HCT116 (cell line): ENCODE measurements at regions not wholly inside any gene's neighbourhood (a gene's known extent, or its start where the extent isn't known, plus 50 kb on each side); places are given as distances from the start of the nearest gene placed in this dataset.

Experiments
- ATAC-seq: fragments of 200-7000 bp; cut with Tn5 transposase; 2 replicates; pipeline ENCODE4 v1.9.1; 2020; ENCODE audit warnings: mild to moderate bottlenecking, moderate library complexity
- BruUV-seq: library from RNA; stranded (reverse); fragments of 400-500 nt; replicated peaks from 2 replicates; lab custom pipeline; 2021; lab: Mats Ljungman, UMichigan
- CTCF ChIA-PET: fragments of 300-600 bp; sonication (Branson Sonifier 250); formaldehyde crosslinking; loops from one replicate; lab custom pipeline; 2021; ENCODE audit warnings: antibody characterized with exemption; lab: Charles Lee
- POLR2A ChIA-PET: fragments of 300-600, 350-600 bp; sonication (Branson Sonifier 250); formaldehyde crosslinking; loops from one replicate; lab custom pipeline; 2021; ENCODE audit warnings: antibody characterized with exemption; lab: Charles Lee
- RAD21 ChIA-PET, 2 experiments: fragments of 300-600 bp; sonication (Branson Sonifier 250); formaldehyde crosslinking; loops; one replicate each; lab custom pipeline; 2023; ENCODE audit warnings: low total read pairs in 2 of 2; ENCODE audit not compliant: uncharacterized antibody in 2 of 2, unreplicated experiment in 2 of 2, low non-redundant PET in 1 of 2; lab: Charles Lee
- DNase-seq: peaks from one replicate; pipeline ENCODE4 v3.0.0-alpha.2; 2010; ENCODE audit warnings: low read depth, low spot score
- H2AFZ ChIP-seq: fragments of 200-600 bp; shearing (Covaris generic), sonication (generic); 2 replicates; pipeline ENCODE4 v1.6.1; 2017; ENCODE audit warnings: low read depth, mixed run types, mixed read lengths, antibody characterized with exemption, low read length; ENCODE audit not compliant: poor library complexity, severe bottlenecking
- H3K27ac ChIP-seq: 2 replicates; pipeline ENCODE4 v1.5.1; 2012; ENCODE audit warnings: low read depth, low read length
- H3K27me3 ChIP-seq: fragments of 200-600 bp; sonication (generic); 2 replicates; pipeline ENCODE4 v1.6.1; 2016; ENCODE audit warnings: mixed run types, low read length, mixed read lengths; ENCODE audit not compliant: insufficient read depth
- H3K36me3 ChIP-seq, 2 experiments: fragments of 200-500 bp in 1 of 2; fragments of 200-600 bp in 1 of 2; sonication (Bioruptor generic) in 1 of 2; sonication (generic) in 1 of 2; 2 replicates each; pipeline versions ENCODE4 v1.5.1 to v1.6.1; 2014 to 2016; ENCODE audit warnings: low read length in 2 of 2, inconsistent platforms in 1 of 2, mixed read lengths in 1 of 2, mixed run types in 1 of 2; ENCODE audit not compliant: insufficient read depth in 2 of 2, control insufficient read depth in 1 of 2
- H3K4me1 ChIP-seq, 2 experiments: fragments of 200-600 bp in 1 of 2; sonication (generic) in 1 of 2; 2 replicates each; pipeline versions ENCODE4 v1.5.1 to v1.6.1; 2012 to 2017; ENCODE audit warnings: low read length in 2 of 2, inconsistent platforms in 1 of 2, mild to moderate bottlenecking in 1 of 2, mixed read lengths in 1 of 2, mixed run types in 1 of 2, moderate library complexity in 1 of 2; ENCODE audit not compliant: insufficient read depth in 2 of 2, control insufficient read depth in 1 of 2
- H3K4me2 ChIP-seq: fragments of 200-600 bp; sonication (generic); 2 replicates; pipeline ENCODE4 v1.6.1; 2017; ENCODE audit warnings: mixed run types, low read length, mixed read lengths
- H3K4me3 ChIP-seq, 2 experiments: fragments of 200-600 bp in 1 of 2; sonication (generic) in 1 of 2; replicated peaks in 1 of 2; 2 replicates each; pipeline ENCODE4 v1.5.1; 2011 to 2016; ENCODE audit warnings: low read length in 2 of 2, control low read depth in 1 of 2, low read depth in 1 of 2, mild to moderate bottlenecking in 1 of 2, mixed read lengths in 1 of 2, mixed run types in 1 of 2
- H3K79me2 ChIP-seq: fragments of 200-600 bp; sonication (generic); 2 replicates; pipeline ENCODE4 v1.6.1; 2017; ENCODE audit warnings: mild to moderate bottlenecking, mixed run types, low read length, moderate library complexity, mixed read lengths; ENCODE audit not compliant: insufficient read depth
- H3K9ac ChIP-seq: fragments of 200-600 bp; sonication (generic); 2 replicates; pipeline ENCODE4 v1.6.1; 2016; ENCODE audit warnings: low read length, mixed read lengths
- H3K9me2 ChIP-seq: fragments of 200-600 bp; sonication (generic), shearing (Covaris generic); 2 replicates; pipeline ENCODE4 v1.6.1; 2017; ENCODE audit warnings: mixed run types, mild to moderate bottlenecking, moderate library complexity; ENCODE audit not compliant: insufficient read depth
- H3K9me3 ChIP-seq, 2 experiments: fragments of 200-500 bp in 1 of 2; fragments of 200-600 bp in 1 of 2; sonication (Bioruptor generic) in 1 of 2; sonication (generic) in 1 of 2; 2 replicates each; pipeline ENCODE4 v1.6.1; 2014 to 2017; ENCODE audit warnings: low read length in 2 of 2, mixed read lengths in 2 of 2, inconsistent platforms in 1 of 2, low read depth in 1 of 2, mild to moderate bottlenecking in 1 of 2, mixed run types in 1 of 2, moderate library complexity in 1 of 2; ENCODE audit not compliant: control insufficient read depth in 1 of 2, insufficient read depth in 1 of 2
- H4K20me1 ChIP-seq: fragments of 200-600 bp; sonication (generic), shearing (Covaris generic); 2 replicates; pipeline ENCODE4 v1.6.1; 2017; ENCODE audit warnings: mixed run types, mild to moderate bottlenecking, moderate library complexity; ENCODE audit not compliant: insufficient read depth
- ELF1 ChIP-seq: IDR thresholded peaks from 2 replicates; pipeline ENCODE4 v1.6.1; 2012; ENCODE audit warnings: low read depth, borderline replicate concordance
- EZH2 ChIP-seq: fragments of 200-600 bp; sonication (generic); IDR thresholded peaks from 2 replicates; pipeline ENCODE4 v1.6.1; 2017; ENCODE audit warnings: antibody characterized with exemption, mixed run types
- FOSL1 ChIP-seq: IDR thresholded peaks from 2 replicates; pipeline ENCODE4 v1.6.1; 2012; ENCODE audit warnings: low read depth
- JUND ChIP-seq: IDR thresholded peaks from 2 replicates; pipeline ENCODE4 v1.6.1; 2012
- POLR2A ChIP-seq: IDR thresholded peaks from 2 replicates; pipeline ENCODE4 v1.7.0; 2011; ENCODE audit warnings: borderline replicate concordance; ENCODE audit not compliant: insufficient read depth, insufficient read length; ENCODE audit errors: extremely low read depth
- POLR2AphosphoS5 ChIP-seq: IDR thresholded peaks from 2 replicates; pipeline ENCODE4 v1.6.1; 2011; ENCODE audit warnings: mild to moderate bottlenecking, low read depth, low read length, moderate library complexity
- RAD21 ChIP-seq: IDR thresholded peaks from 2 replicates; pipeline ENCODE4 v1.6.1; 2012; ENCODE audit warnings: low read depth, mild to moderate bottlenecking
- SP1 ChIP-seq: IDR thresholded peaks from 2 replicates; pipeline ENCODE4 v1.6.1; 2012; ENCODE audit warnings: low read depth
- SRF ChIP-seq: IDR thresholded peaks from 2 replicates; pipeline ENCODE4 v1.6.1; 2012; ENCODE audit warnings: low read depth
- ZFX ChIP-seq: fragments of 450-650 bp; IDR thresholded peaks from 2 replicates; pipeline ENCODE4 v1.6.1; 2017
- ZNF274 ChIP-seq: fragments of 200-500 bp; sonication (Bioruptor generic); IDR thresholded peaks from 2 replicates; pipeline ENCODE4 v1.6.1; 2014; ENCODE audit warnings: mild to moderate bottlenecking, low read depth, low read length, inconsistent platforms
- intact Hi-C: fragments of 100-400 bp; cut with micrococcal nuclease; formaldehyde crosslinking; loops from 2 replicates; pipeline ENCODE4 v1.10.0; 2022
- TF ChIP-seq, protein P1 (sequence below): IDR thresholded peaks from 2 replicates; pipeline ENCODE4 v1.6.1; 2012
- TF ChIP-seq, protein P2 (sequence below): IDR thresholded peaks from 2 replicates; pipeline ENCODE4 v1.6.1; 2011; ENCODE audit warnings: mild to moderate bottlenecking, low read length, moderate library complexity; ENCODE audit not compliant: insufficient replicate concordance; ENCODE audit errors: extremely low read depth

DNA sequence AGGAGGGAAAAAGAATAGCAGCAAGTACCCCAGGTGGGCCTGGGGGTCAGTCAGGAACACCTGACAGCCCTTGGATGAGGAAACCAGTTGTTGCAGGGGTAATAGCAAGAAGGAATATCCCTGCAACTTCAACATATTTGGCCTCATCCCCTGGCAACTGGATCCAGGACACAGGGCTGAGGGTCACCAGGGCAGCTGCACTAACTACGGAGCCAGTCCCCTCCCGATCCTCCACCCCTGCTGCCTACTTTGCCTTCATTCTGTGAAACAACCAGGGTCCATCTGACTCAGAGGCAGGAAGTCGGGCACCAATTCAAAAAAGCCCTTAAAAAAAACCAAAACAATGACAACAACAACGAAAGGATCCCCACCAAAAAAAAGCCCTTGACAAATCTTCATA lies 52.9 kb downstream of the FRMPD3 start:
- Histone ChIP-seq H4K20me1 (no peaks in the 10 kb centered on the region), H3K79me2 (no peaks in the 10 kb centered on the region), H3K4me1 (no peaks in the 10 kb centered on the region), H3K27me3 (no peaks in the 10 kb centered on the region), H3K9me3 (no peaks in the 10 kb centered on the region), H3K9me2 (no peaks in the 10 kb centered on the region), H3K36me3 (no peaks in the 10 kb centered on the region), H2AFZ (no peak overlapping the region), H3K27ac (no peak overlapping the region), H3K9ac (no peak overlapping the region), H3K4me3 (no peak overlapping the region), H3K4me2 (no peak overlapping the region)
- intact Hi-C loops: no loop called here
- ATAC-seq: no peak
- BruUV-seq: no TSS peak
- CTCF ChIA-PET: interaction anchor here (0.8 kb wide), 1 partner anchor 40 kb away, joined by 3 read pairs; no protein-coding TSS in a partner anchor
- RAD21 ChIA-PET: no interaction called here
- TF ChIP-seq, protein P1, sequence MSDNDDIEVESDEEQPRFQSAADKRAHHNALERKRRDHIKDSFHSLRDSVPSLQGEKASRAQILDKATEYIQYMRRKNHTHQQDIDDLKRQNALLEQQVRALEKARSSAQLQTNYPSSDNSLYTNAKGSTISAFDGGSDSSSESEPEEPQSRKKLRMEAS: no peak
- TF ChIP-seq ZNF274: no peak
- TF ChIP-seq RAD21: no peak
- no peak for TF ChIP-seq SRF
- TF ChIP-seq JUND: no peak
- no peak for TF ChIP-seq POLR2A
- no peak for TF ChIP-seq SP1
- TF ChIP-seq ZFX: no peak
- no peak for TF ChIP-seq FOSL1
- TF ChIP-seq ELF1: no peak
- no peak for TF ChIP-seq EZH2
- TF ChIP-seq, protein P2, sequence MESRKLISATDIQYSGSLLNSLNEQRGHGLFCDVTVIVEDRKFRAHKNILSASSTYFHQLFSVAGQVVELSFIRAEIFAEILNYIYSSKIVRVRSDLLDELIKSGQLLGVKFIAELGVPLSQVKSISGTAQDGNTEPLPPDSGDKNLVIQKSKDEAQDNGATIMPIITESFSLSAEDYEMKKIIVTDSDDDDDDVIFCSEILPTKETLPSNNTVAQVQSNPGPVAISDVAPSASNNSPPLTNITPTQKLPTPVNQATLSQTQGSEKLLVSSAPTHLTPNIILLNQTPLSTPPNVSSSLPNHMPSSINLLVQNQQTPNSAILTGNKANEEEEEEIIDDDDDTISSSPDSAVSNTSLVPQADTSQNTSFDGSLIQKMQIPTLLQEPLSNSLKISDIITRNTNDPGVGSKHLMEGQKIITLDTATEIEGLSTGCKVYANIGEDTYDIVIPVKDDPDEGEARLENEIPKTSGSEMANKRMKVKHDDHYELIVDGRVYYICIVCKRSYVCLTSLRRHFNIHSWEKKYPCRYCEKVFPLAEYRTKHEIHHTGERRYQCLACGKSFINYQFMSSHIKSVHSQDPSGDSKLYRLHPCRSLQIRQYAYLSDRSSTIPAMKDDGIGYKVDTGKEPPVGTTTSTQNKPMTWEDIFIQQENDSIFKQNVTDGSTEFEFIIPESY: no peak
- no peak for TF ChIP-seq POLR2AphosphoS5
- DNase-seq: no peak
- POLR2A ChIA-PET: no interaction called here
